Mammary epithelial cell (primary cell): ENCODE measurements at regions not wholly inside any gene's neighbourhood (a gene's known extent, or its start where the extent isn't known, plus 50 kb on each side); places are given as distances from the start of the nearest gene placed in this dataset.

Source experiments
- EZH2 ChIP-seq: IDR thresholded peaks from 2 replicates; pipeline ENCODE4 v1.6.1; 2012; ENCODE audit warnings: low read length, inconsistent platforms, borderline replicate concordance
- TF ChIP-seq, protein P1 (sequence below), 2 donors: IDR thresholded peaks in 1 of 2; conservative IDR thresholded peaks in 1 of 2; 2 replicates each; pipeline ENCODE4 v1.5.1; 2011 to 2012; ENCODE audit warnings: inconsistent platforms in 2 of 2, low read length in 2 of 2, mild to moderate bottlenecking in 2 of 2, control low read depth in 1 of 2, low read depth in 1 of 2; ENCODE audit not compliant: insufficient read depth in 1 of 2; ENCODE audit errors: extremely low read depth in 1 of 2

- TF ChIP-seq, protein P1, sequence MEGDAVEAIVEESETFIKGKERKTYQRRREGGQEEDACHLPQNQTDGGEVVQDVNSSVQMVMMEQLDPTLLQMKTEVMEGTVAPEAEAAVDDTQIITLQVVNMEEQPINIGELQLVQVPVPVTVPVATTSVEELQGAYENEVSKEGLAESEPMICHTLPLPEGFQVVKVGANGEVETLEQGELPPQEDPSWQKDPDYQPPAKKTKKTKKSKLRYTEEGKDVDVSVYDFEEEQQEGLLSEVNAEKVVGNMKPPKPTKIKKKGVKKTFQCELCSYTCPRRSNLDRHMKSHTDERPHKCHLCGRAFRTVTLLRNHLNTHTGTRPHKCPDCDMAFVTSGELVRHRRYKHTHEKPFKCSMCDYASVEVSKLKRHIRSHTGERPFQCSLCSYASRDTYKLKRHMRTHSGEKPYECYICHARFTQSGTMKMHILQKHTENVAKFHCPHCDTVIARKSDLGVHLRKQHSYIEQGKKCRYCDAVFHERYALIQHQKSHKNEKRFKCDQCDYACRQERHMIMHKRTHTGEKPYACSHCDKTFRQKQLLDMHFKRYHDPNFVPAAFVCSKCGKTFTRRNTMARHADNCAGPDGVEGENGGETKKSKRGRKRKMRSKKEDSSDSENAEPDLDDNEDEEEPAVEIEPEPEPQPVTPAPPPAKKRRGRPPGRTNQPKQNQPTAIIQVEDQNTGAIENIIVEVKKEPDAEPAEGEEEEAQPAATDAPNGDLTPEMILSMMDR (conservative IDR thresholded peaks at IDR 0.05 in 1 of 2, IDR thresholded peaks at IDR 0.05 in 1 of 2; ENCODE audit: extremely low read depth in 1 of 2, insufficient read depth in 1 of 2, low read depth in 1 of 2, low read length in 2 of 2): no peak
- no peak for TF ChIP-seq EZH2
Observed at GRCh38 chr9:36463467-36463866, 63.4 kb upstream of the RNF38 start.
